ENCODE measurements at regions not wholly inside any gene's neighbourhood (a gene's known extent, or its start where the extent isn't known, plus 50 kb on each side); places are given as distances from the start of the nearest gene placed in this dataset.

DNA sequence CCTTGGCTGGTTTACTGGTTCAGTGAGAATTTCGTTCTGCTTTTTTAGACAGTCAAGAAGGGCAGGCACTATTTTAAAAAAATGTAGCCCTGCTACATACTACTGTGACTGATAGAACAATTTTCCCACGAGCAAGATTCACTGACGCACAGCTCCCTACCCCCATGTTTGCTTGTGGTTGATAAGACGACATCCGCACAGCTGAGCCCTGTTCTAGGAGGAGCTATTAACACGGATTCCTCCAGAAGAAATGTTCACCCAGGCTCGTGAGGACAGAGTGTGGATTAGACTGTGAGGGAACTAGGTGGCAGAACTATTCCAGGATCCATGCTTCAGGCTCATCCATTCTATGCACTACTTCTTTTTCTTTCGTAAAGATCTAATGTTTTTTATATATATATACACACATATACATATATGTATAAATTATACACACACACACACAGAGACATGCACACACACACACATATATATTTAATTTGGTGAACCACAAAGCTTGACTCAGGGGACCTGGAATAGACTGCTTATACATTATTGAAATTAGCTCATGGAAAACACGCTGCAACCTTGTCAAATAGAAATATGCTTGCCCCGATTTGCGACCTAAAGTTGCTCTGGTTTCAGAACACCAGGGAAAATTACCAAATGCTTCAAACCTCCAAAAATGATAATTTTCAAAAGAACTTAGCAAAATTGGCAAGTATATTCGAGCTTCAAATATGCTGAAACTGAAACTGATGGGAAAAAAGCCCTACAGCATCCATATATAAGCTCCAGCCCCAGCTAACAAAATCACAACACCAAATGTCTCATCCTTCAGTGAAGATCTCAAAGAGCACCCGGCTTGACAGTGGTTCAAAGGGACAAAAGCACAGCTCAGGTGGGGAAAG is 370.4 kb downstream of the SOCS6 start:
- FAIRE-seq (no peak), DNase-seq (ENCODE audit: insufficient read length, low spot score) (no peak)
- no peak for TF ChIP-seq POLR2A (IDR thresholded peaks at IDR 0.05; ENCODE audit: low read depth, low read length)
- TF ChIP-seq TAF1 (IDR thresholded peaks at IDR 0.05; ENCODE audit: low read depth, low read length) = no peak
- TF ChIP-seq PAX5 (IDR thresholded peaks at IDR 0.05; ENCODE audit: insufficient read depth, low read length, severe bottlenecking) = no peak
- no peak for TF ChIP-seq POU2F2 (IDR thresholded peaks at IDR 0.05; ENCODE audit: low read depth, low read length)
- no peak for TF ChIP-seq POLR2AphosphoS5 (IDR thresholded peaks at IDR 0.05; ENCODE audit: low read depth, low read length)
- TF ChIP-seq SPI1 (IDR thresholded peaks at IDR 0.05; ENCODE audit: low read depth, low read length) = no peak

DNA sequence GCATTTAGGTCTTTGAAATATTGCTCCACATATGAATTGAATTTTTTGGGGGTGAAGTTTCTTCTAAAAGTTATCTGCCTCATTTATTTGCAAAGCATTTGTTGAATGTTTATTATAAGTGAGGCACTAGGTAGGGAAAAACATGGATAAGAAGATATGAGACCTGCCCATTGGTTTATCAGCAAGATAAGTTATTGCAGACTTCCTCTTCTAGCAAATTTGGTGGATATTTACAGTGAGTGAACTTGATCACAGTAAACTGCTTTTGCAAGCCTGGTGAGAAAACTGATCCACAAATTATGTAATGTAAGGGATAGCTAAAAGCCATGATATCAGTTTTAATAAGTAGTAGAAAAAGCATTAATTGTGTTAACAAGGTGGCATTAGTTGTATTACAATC is 364.8 kb downstream of the SOCS6 start:
- DNase-seq (ENCODE audit: insufficient read length, low spot score) = no peak
- no peak for TF ChIP-seq PAX5 (IDR thresholded peaks at IDR 0.05; ENCODE audit: insufficient read depth, low read length, severe bottlenecking)
- no peak for TF ChIP-seq TAF1 (IDR thresholded peaks at IDR 0.05; ENCODE audit: low read depth, low read length)
- no peak for TF ChIP-seq POLR2A (IDR thresholded peaks at IDR 0.05; ENCODE audit: low read depth, low read length)
- no peak for TF ChIP-seq POLR2AphosphoS5 (IDR thresholded peaks at IDR 0.05; ENCODE audit: low read depth, low read length)
- no peak for TF ChIP-seq POU2F2 (IDR thresholded peaks at IDR 0.05; ENCODE audit: low read depth, low read length)
- no peak for TF ChIP-seq SPI1 (IDR thresholded peaks at IDR 0.05; ENCODE audit: low read depth, low read length)
- FAIRE-seq = no peak

DNA sequence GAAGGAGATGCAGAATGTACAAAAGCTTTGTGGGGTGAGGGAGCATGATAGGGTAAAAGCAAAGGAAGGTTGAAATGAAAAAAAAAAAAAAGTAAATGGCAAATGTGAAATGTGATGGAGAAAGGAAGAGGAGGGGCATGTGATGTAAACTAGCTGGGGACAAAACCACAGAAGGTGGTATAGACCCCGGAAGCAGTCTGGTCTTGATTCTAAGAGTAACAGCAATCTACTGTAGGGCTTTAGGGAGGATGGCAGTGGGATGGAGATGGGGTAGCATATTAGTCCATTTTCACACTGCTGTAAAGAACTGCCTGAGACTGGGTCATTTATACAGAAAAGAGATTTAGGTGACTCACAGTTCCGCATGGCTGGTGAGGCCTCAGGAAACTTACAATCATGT is 362.0 kb downstream of the SOCS6 start:
- TF ChIP-seq TAF1 (IDR thresholded peaks at IDR 0.05; ENCODE audit: low read depth, low read length) = no peak
- no peak for TF ChIP-seq POLR2AphosphoS5 (IDR thresholded peaks at IDR 0.05; ENCODE audit: low read depth, low read length)
- no peak for TF ChIP-seq POLR2A (IDR thresholded peaks at IDR 0.05; ENCODE audit: low read depth, low read length)
- no peak for TF ChIP-seq SPI1 (IDR thresholded peaks at IDR 0.05; ENCODE audit: low read depth, low read length)
- no peak for DNase-seq (ENCODE audit: insufficient read length, low spot score)
- FAIRE-seq = no peak

- DNase-seq (ENCODE audit: insufficient read length, low spot score) = no peak
- no peak for FAIRE-seq
- TF ChIP-seq PAX5 (IDR thresholded peaks at IDR 0.05; ENCODE audit: insufficient read depth, low read length, severe bottlenecking) = no peak
- TF ChIP-seq POLR2AphosphoS5 (IDR thresholded peaks at IDR 0.05; ENCODE audit: low read depth, low read length) = no peak
- TF ChIP-seq TAF1 (IDR thresholded peaks at IDR 0.05; ENCODE audit: low read depth, low read length) = no peak
- TF ChIP-seq POLR2A (IDR thresholded peaks at IDR 0.05; ENCODE audit: low read depth, low read length) = no peak
- no peak for TF ChIP-seq POU2F2 (IDR thresholded peaks at IDR 0.05; ENCODE audit: low read depth, low read length)
- no peak for TF ChIP-seq SPI1 (IDR thresholded peaks at IDR 0.05; ENCODE audit: low read depth, low read length)
Measured at GRCh38 chr18:70649683-70650082, 360.8 kb downstream of the SOCS6 start.

DNA sequence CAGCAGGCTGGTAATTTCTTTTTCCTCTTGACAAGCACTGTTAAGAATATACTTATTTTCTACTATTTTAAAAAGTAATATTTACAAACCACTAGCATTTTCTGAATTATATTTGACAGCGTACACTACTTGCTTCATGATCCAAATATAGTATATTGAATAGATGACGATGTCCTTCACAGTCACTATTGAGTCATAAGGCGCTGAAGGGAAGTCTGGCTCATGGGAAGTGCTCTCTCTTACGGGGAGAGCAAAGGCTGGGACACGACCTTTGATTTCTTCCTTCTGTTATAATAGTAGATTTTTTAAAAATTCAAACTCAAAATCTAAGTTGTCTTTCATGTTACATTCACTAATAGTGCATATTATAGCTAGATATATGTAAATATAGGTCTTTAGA is 357.1 kb downstream of the SOCS6 start:
- no peak for DNase-seq (ENCODE audit: insufficient read length, low spot score)
- no peak for FAIRE-seq

GRCh38 chr18:70643812-70644211 is 355.0 kb downstream of the SOCS6 start:
- TF ChIP-seq POU2F2 (IDR thresholded peaks at IDR 0.05; ENCODE audit: low read depth, low read length) = no peak
- FAIRE-seq (no peak), DNase-seq (ENCODE audit: insufficient read length, low spot score) (no peak)

More for the DNA sequence above, 357.1 kb downstream of the SOCS6 start:
- TF ChIP-seq POU2F2 (IDR thresholded peaks at IDR 0.05; ENCODE audit: low read depth, low read length) (no peak), POLR2A (IDR thresholded peaks at IDR 0.05; ENCODE audit: low read depth, low read length) (no peak)

- TF ChIP-seq POU2F2 (IDR thresholded peaks at IDR 0.05; ENCODE audit: low read depth, low read length) (no peak), PAX5 (IDR thresholded peaks at IDR 0.05; ENCODE audit: insufficient read depth, low read length, severe bottlenecking) (no peak), POLR2AphosphoS5 (IDR thresholded peaks at IDR 0.05; ENCODE audit: low read depth, low read length) (no peak), SPI1 (IDR thresholded peaks at IDR 0.05; ENCODE audit: low read depth, low read length) (no peak), POLR2A (IDR thresholded peaks at IDR 0.05; ENCODE audit: low read depth, low read length) (no peak), TAF1 (IDR thresholded peaks at IDR 0.05; ENCODE audit: low read depth, low read length) (no peak)
- FAIRE-seq = no peak
- DNase-seq (ENCODE audit: insufficient read length, low spot score) = no peak
Measured at GRCh38 chr18:70641156-70641775, 352.4 kb downstream of the SOCS6 start.

DNA sequence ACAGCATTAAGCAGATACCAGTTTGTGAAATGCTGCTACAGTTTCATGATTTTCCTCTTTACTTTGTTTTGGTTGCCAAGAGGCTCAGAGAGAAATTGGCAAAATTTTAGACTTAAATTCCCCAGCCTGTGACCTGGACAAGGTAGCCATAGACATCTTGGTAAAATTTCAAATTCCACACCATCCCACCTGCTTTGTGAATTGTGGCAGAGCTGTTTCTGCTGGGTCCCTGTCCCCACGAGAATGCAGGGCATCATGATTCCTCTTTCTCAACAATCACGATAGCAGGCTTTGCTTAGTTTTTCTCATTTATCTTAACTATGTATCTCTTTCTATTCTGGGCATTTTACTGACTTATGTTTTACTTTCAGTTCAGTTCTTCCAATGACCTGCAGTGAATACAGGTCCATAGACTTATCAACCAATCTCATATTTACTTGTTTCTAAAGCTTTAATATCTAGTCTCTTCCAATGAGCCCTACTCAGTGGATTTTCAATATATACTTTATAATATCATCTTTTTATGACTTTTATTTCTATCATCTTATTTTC is 351.6 kb downstream of the SOCS6 start:
- DNase-seq (ENCODE audit: insufficient read length, low spot score) (no peak), FAIRE-seq (no peak)
- TF ChIP-seq POLR2AphosphoS5 (IDR thresholded peaks at IDR 0.05; ENCODE audit: low read depth, low read length) (no peak), SPI1 (IDR thresholded peaks at IDR 0.05; ENCODE audit: low read depth, low read length) (no peak), POLR2A (IDR thresholded peaks at IDR 0.05; ENCODE audit: low read depth, low read length) (no peak), TAF1 (IDR thresholded peaks at IDR 0.05; ENCODE audit: low read depth, low read length) (no peak), POU2F2 (IDR thresholded peaks at IDR 0.05; ENCODE audit: low read depth, low read length) (no peak), PAX5 (IDR thresholded peaks at IDR 0.05; ENCODE audit: insufficient read depth, low read length, severe bottlenecking) (no peak)

DNA sequence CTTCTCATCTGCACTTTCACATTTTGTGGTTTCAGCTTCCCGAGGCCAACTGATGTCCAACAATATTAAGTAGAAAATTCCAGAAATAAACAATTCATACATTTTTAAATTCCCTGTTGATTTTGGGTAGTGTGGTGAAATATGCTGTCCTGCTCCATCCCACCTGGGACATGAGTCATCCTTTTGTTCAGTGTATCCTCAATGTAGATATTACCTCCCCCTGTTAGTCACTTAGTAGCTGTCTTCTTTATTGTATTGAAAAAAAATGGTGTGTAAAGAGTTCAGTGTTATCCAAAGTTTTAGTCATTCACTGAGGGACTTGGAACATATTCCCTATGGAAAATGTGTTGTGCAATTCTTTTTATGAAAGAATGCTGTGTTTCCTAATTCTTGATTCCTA is 348.1 kb downstream of the SOCS6 start:
- FAIRE-seq = no peak
- DNase-seq (ENCODE audit: insufficient read length, low spot score) = no peak
- no peak for TF ChIP-seq PAX5 (IDR thresholded peaks at IDR 0.05; ENCODE audit: insufficient read depth, low read length, severe bottlenecking)
- no peak for TF ChIP-seq POU2F2 (IDR thresholded peaks at IDR 0.05; ENCODE audit: low read depth, low read length)
- no peak for TF ChIP-seq POLR2A (IDR thresholded peaks at IDR 0.05; ENCODE audit: low read depth, low read length)
- TF ChIP-seq TAF1 (IDR thresholded peaks at IDR 0.05; ENCODE audit: low read depth, low read length) = no peak
- TF ChIP-seq SPI1 (IDR thresholded peaks at IDR 0.05; ENCODE audit: low read depth, low read length) = no peak

Data from GM12891 (cell line).